ENCODE measurements at regions not wholly inside any gene's neighbourhood (a gene's known extent, or its start where the extent isn't known, plus 50 kb on each side); places are given as distances from the start of the nearest gene placed in this dataset.

- peaks cover 0 to 3% (median 0%) of the 10 kb centered on the region in 7 donors for H3K4me1 Mint-ChIP-seq
- CTCF ChIA-PET = no interaction called here
Measured at GRCh38 chr14:85390236-85390635, 139.7 kb upstream of the FLRT2 start.

GRCh38 chr14:85391455-85391854 lies 138.5 kb upstream of the FLRT2 start:
- H3K27me3 Mint-ChIP-seq = no peaks in the 10 kb centered on the region
- H3K36me3 Mint-ChIP-seq = no peaks in the 10 kb centered on the region
- H3K4me3 Mint-ChIP-seq = no peak overlapping the region
- H3K4me1 Mint-ChIP-seq = peaks cover 0 to 3% (median 0%) of the 10 kb centered on the region in 7 donors
- POLR2A ChIA-PET = no interaction called here
- Histone ChIP-seq H3K4me3 (ENCODE audit: low read length) (no peak overlapping the region), H3K27ac (ENCODE audit: low read depth, low read length) (no peak overlapping the region), H3K36me3 (ENCODE audit: control insufficient read depth in 2 of 3, insufficient read depth in 3 of 3, low read length in 3 of 3) (no peaks in the 10 kb centered on the region), H3K4me1 (ENCODE audit: control insufficient read depth in 2 of 2, insufficient read depth in 2 of 2, low read length in 2 of 2) (no peaks in the 10 kb centered on the region), H3K9me3 (ENCODE audit: control insufficient read depth in 2 of 3, low read length in 3 of 3) (no peaks in the 10 kb centered on the region), H3K27me3 (ENCODE audit: control insufficient read depth in 2 of 2, insufficient read depth in 2 of 2, low read length in 2 of 2) (no peaks in the 10 kb centered on the region)
- H3K9me3 Mint-ChIP-seq = no peaks in the 10 kb centered on the region
- ATAC-seq = no peak
- DNase-seq = no peak
- CTCF ChIA-PET = no interaction called here
- intact Hi-C loops (cut with micrococcal nuclease) = no loop called here
- no peak overlapping the region for H3K27ac Mint-ChIP-seq

More at GRCh38 chr14:85390236-85390635, 139.7 kb upstream of the FLRT2 start:
- no peaks in the 10 kb centered on the region for H3K9me3 Mint-ChIP-seq
- H3K4me3 ChIP-seq (ENCODE audit: low read length) = no peak overlapping the region
- H3K27me3 Mint-ChIP-seq = no peaks in the 10 kb centered on the region
- H3K9me3 ChIP-seq (ENCODE audit: control insufficient read depth in 2 of 3, low read length in 3 of 3) = no peaks in the 10 kb centered on the region
- H3K36me3 Mint-ChIP-seq = no peaks in the 10 kb centered on the region
- no peak overlapping the region for H3K4me3 Mint-ChIP-seq
- ATAC-seq = no peak
- no peaks in the 10 kb centered on the region for H3K36me3 ChIP-seq (ENCODE audit: control insufficient read depth in 2 of 3, insufficient read depth in 3 of 3, low read length in 3 of 3)
- H3K27ac ChIP-seq (ENCODE audit: low read depth, low read length) = no peak overlapping the region
- DNase-seq = no peak
- H3K4me1 ChIP-seq (ENCODE audit: control insufficient read depth in 2 of 2, insufficient read depth in 2 of 2, low read length in 2 of 2) = no peaks in the 10 kb centered on the region
- H3K27me3 ChIP-seq (ENCODE audit: control insufficient read depth in 2 of 2, insufficient read depth in 2 of 2, low read length in 2 of 2) = no peaks in the 10 kb centered on the region
- H3K27ac Mint-ChIP-seq = no peak overlapping the region
- POLR2A ChIA-PET = no interaction called here
- intact Hi-C loops (cut with micrococcal nuclease) = no loop called here

DNA sequence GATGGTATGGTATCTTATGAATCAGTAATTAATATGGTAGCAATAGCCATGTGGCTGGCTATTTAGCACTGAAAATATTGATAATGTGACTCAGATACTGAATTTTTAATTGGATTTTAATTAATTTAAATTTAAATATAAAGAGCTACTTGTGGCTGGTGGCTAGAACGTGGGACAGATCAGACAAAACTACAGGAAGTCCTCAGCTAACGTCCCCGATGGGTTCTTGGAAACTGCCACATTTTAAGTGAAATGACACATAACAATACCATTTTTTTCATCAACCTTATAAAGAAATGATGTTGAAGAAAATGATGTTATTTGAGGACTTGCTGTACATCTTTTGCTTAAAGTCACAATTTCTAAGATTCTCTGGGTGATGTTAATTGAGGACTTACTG lies 138.1 kb upstream of the FLRT2 start:
- CTCF ChIA-PET = no interaction called here
- Mint-ChIP-seq H3K36me3 (no peaks in the 10 kb centered on the region), H3K4me3 (no peak overlapping the region), H3K27ac (no peak overlapping the region), H3K9me3 (peaks cover 0 to 3% (median 0%) of the 10 kb centered on the region in 11 donors), H3K27me3 (no peaks in the 10 kb centered on the region), H3K4me1 (peaks cover 0 to 3% (median 0%) of the 10 kb centered on the region in 7 donors)
- H3K27ac ChIP-seq (ENCODE audit: low read depth, low read length) = no peak overlapping the region
- no peaks in the 10 kb centered on the region for H3K9me3 ChIP-seq (ENCODE audit: control insufficient read depth in 2 of 3, low read length in 3 of 3)
- H3K4me3 ChIP-seq (ENCODE audit: low read length) = no peak overlapping the region
- H3K27me3 ChIP-seq (ENCODE audit: control insufficient read depth in 2 of 2, insufficient read depth in 2 of 2, low read length in 2 of 2) = no peaks in the 10 kb centered on the region
- no peak for DNase-seq
- no peaks in the 10 kb centered on the region for H3K36me3 ChIP-seq (ENCODE audit: control insufficient read depth in 2 of 3, insufficient read depth in 3 of 3, low read length in 3 of 3)
- H3K4me1 ChIP-seq (ENCODE audit: control insufficient read depth in 2 of 2, insufficient read depth in 2 of 2, low read length in 2 of 2) = no peaks in the 10 kb centered on the region
- POLR2A ChIA-PET = no interaction called here
- intact Hi-C loops (cut with micrococcal nuclease) = no loop called here
- no peak for ATAC-seq

GRCh38 chr14:85399186-85399585 lies 130.8 kb upstream of the FLRT2 start:
- DNase-seq (no peak), ATAC-seq (no peak)
- H3K36me3 Mint-ChIP-seq = peaks cover 0 to 4% (median 0%) of the 10 kb centered on the region in 5 donors
- H3K9me3 Mint-ChIP-seq = peaks cover 0 to 13% (median 3%) of the 10 kb centered on the region in 11 donors
- no peaks in the 10 kb centered on the region for H3K4me1 Mint-ChIP-seq
- no peak overlapping the region for H3K4me3 Mint-ChIP-seq
- POLR2A ChIA-PET = no interaction called here
- no peak overlapping the region for H3K27ac Mint-ChIP-seq
- no peaks in the 10 kb centered on the region for H3K4me1 ChIP-seq (ENCODE audit: control insufficient read depth in 2 of 2, insufficient read depth in 2 of 2, low read length in 2 of 2)
- H3K27ac ChIP-seq (ENCODE audit: low read depth, low read length) = no peak overlapping the region
- H3K27me3 ChIP-seq (ENCODE audit: control insufficient read depth in 2 of 2, insufficient read depth in 2 of 2, low read length in 2 of 2) = no peaks in the 10 kb centered on the region
- CTCF ChIA-PET = no interaction called here
- intact Hi-C loops (cut with micrococcal nuclease) = no loop called here
- H3K27me3 Mint-ChIP-seq = no peaks in the 10 kb centered on the region
- no peaks in the 10 kb centered on the region for H3K9me3 ChIP-seq (ENCODE audit: control insufficient read depth in 2 of 3, low read length in 3 of 3)
- H3K4me3 ChIP-seq (ENCODE audit: low read length) = no peak overlapping the region
- no peaks in the 10 kb centered on the region for H3K36me3 ChIP-seq (ENCODE audit: control insufficient read depth in 2 of 3, insufficient read depth in 3 of 3, low read length in 3 of 3)

GRCh38 chr14:85400678-85401077 lies 129.3 kb upstream of the FLRT2 start:
- H3K9me3 ChIP-seq (ENCODE audit: control insufficient read depth in 2 of 3, low read length in 3 of 3) = no peaks in the 10 kb centered on the region
- H3K27ac Mint-ChIP-seq = no peak overlapping the region
- H3K36me3 Mint-ChIP-seq = peaks cover 0 to 4% (median 0%) of the 10 kb centered on the region in 5 donors
- H3K27me3 Mint-ChIP-seq = no peaks in the 10 kb centered on the region
- ChIA-PET CTCF (no interaction called here), POLR2A (no interaction called here)
- H3K36me3 ChIP-seq (ENCODE audit: control insufficient read depth in 2 of 3, insufficient read depth in 3 of 3, low read length in 3 of 3) = no peaks in the 10 kb centered on the region
- ATAC-seq (no peak), DNase-seq (no peak)
- no peak overlapping the region for H3K27ac ChIP-seq (ENCODE audit: low read depth, low read length)
- H3K4me3 Mint-ChIP-seq = no peak overlapping the region
- intact Hi-C loops (cut with micrococcal nuclease) = no loop called here
- H3K27me3 ChIP-seq (ENCODE audit: control insufficient read depth in 2 of 2, insufficient read depth in 2 of 2, low read length in 2 of 2) = no peaks in the 10 kb centered on the region
- no peak overlapping the region for H3K4me3 ChIP-seq (ENCODE audit: low read length)
- H3K4me1 Mint-ChIP-seq = no peaks in the 10 kb centered on the region
- no peaks in the 10 kb centered on the region for H3K4me1 ChIP-seq (ENCODE audit: control insufficient read depth in 2 of 2, insufficient read depth in 2 of 2, low read length in 2 of 2)
- H3K9me3 Mint-ChIP-seq = peaks cover 0 to 13% (median 3%) of the 10 kb centered on the region in 11 donors

DNA sequence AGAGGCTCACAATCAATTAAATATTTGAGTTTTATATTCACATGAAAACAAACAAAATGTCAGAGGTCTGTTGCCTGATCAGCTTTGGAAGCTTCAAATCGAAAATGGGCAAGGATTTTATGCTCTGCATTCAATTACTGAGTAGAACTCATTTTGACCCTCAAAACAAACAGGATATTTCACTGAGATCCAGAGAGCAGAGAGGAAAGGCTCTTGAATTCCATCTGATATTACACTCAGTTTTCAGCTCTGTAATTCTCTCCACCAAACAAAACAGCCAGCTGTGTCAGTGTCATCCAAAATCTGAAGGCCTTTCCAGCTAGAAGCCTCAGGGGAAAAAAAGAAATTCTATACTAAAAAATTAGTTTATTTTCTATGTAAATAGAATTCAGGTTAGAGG lies 128.6 kb upstream of the FLRT2 start:
- Mint-ChIP-seq H3K4me3 (no peak overlapping the region), H3K9me3 (peaks cover 0 to 13% (median 3%) of the 10 kb centered on the region in 11 donors), H3K27me3 (no peaks in the 10 kb centered on the region), H3K27ac (no peak overlapping the region), H3K4me1 (no peaks in the 10 kb centered on the region), H3K36me3 (peaks cover 0 to 4% (median 0%) of the 10 kb centered on the region in 5 donors)
- intact Hi-C loops (cut with micrococcal nuclease) = no loop called here
- H3K4me3 ChIP-seq (ENCODE audit: low read length) = no peak overlapping the region
- no peaks in the 10 kb centered on the region for H3K36me3 ChIP-seq (ENCODE audit: control insufficient read depth in 2 of 3, insufficient read depth in 3 of 3, low read length in 3 of 3)
- ChIA-PET CTCF (no interaction called here), POLR2A (no interaction called here)
- no peaks in the 10 kb centered on the region for H3K27me3 ChIP-seq (ENCODE audit: control insufficient read depth in 2 of 2, insufficient read depth in 2 of 2, low read length in 2 of 2)
- no peaks in the 10 kb centered on the region for H3K9me3 ChIP-seq (ENCODE audit: control insufficient read depth in 2 of 3, low read length in 3 of 3)
- no peak overlapping the region for H3K27ac ChIP-seq (ENCODE audit: low read depth, low read length)
- H3K4me1 ChIP-seq (ENCODE audit: control insufficient read depth in 2 of 2, insufficient read depth in 2 of 2, low read length in 2 of 2) = no peaks in the 10 kb centered on the region
- ATAC-seq (no peak), DNase-seq (no peak)

GRCh38 chr14:85402569-85403162 lies 127.3 kb upstream of the FLRT2 start:
- peaks cover 0 to 4% (median 0%) of the 10 kb centered on the region in 5 donors for H3K36me3 Mint-ChIP-seq
- no peaks in the 10 kb centered on the region for H3K36me3 ChIP-seq (ENCODE audit: control insufficient read depth in 2 of 3, insufficient read depth in 3 of 3, low read length in 3 of 3)
- ChIA-PET POLR2A (no interaction called here), CTCF (no interaction called here)
- H3K4me1 ChIP-seq (ENCODE audit: control insufficient read depth in 2 of 2, insufficient read depth in 2 of 2, low read length in 2 of 2) = no peaks in the 10 kb centered on the region
- no peaks in the 10 kb centered on the region for H3K27me3 ChIP-seq (ENCODE audit: control insufficient read depth in 2 of 2, insufficient read depth in 2 of 2, low read length in 2 of 2)
- H3K4me3 Mint-ChIP-seq = no peak overlapping the region
- no peak overlapping the region for H3K27ac Mint-ChIP-seq
- H3K9me3 ChIP-seq (ENCODE audit: control insufficient read depth in 2 of 3, low read length in 3 of 3) = no peaks in the 10 kb centered on the region
- no peak overlapping the region for H3K4me3 ChIP-seq (ENCODE audit: low read length)
- intact Hi-C loops (cut with micrococcal nuclease) = no loop called here
- H3K27me3 Mint-ChIP-seq = no peaks in the 10 kb centered on the region
- no peak overlapping the region for H3K27ac ChIP-seq (ENCODE audit: low read depth, low read length)
- ATAC-seq = no peak
- no peak for DNase-seq
- H3K9me3 Mint-ChIP-seq = peaks cover 0 to 13% (median 3%) of the 10 kb centered on the region in 11 donors
- no peaks in the 10 kb centered on the region for H3K4me1 Mint-ChIP-seq

Data from naive thymus-derived CD4-positive, alpha-beta T cell (primary cell).